ENCODE measurements at regions not wholly inside any gene's neighbourhood (a gene's known extent, or its start where the extent isn't known, plus 50 kb on each side); places are given as distances from the start of the nearest gene placed in this dataset.

DNA sequence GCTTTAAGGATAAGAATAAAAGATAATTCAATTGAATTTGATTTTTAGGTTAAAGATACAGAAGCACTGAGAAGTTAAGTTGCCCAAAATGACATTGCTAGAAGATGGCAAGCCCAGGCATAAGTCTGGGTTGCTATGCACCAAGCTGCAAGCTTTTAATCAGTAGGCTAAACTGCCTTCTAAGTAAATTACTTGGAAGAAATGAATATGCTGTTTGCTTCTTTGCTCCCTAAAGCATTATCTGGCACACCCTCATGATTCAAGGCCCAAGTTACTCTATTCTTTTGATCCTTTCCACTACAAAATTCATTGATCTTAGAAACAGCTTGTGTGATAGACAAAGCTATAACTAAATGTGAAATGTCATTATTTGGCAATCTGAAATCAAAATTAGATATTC lies 1991.1 kb downstream of the ARAP2 start:
- TF ChIP-seq POLR2A (IDR thresholded peaks at IDR 0.05; ENCODE audit: low read length) (no peak), GATA1 (IDR thresholded peaks at IDR 0.05; ENCODE audit: low read depth, low read length) (no peak)
